ENCODE measurements at regions not wholly inside any gene's neighbourhood (a gene's known extent, or its start where the extent isn't known, plus 50 kb on each side); places are given as distances from the start of the nearest gene placed in this dataset.

GRCh38 chr5:102138243-102138653, 157.8 kb downstream of the SLCO4C1 start (continued):
- TF ChIP-seq GABPB1 (CRISPR knock-in tag; IDR thresholded peaks at IDR 0.05) (no peak), ZNF350 (CRISPR knock-in tag; IDR thresholded peaks at IDR 0.05; ENCODE audit: borderline replicate concordance, low read depth) (no peak), GLMP (CRISPR knock-in tag; IDR thresholded peaks at IDR 0.05; ENCODE audit: borderline replicate concordance) (no peak), ZNF576 (CRISPR knock-in tag; IDR thresholded peaks at IDR 0.05) (no peak), CEBPG (CRISPR knock-in tag; IDR thresholded peaks at IDR 0.05) (peak; percentile 88), ELK4 (CRISPR knock-in tag; IDR thresholded peaks at IDR 0.05; ENCODE audit: borderline replicate concordance) (no peak), RFX5 (IDR thresholded peaks at IDR 0.05; ENCODE audit: low read depth, low read length) (no peak), GTF3A (CRISPR knock-in tag; conservative IDR thresholded peaks at IDR 0.05) (no peak), LCORL (IDR thresholded peaks at IDR 0.05) (0 out of 2 replicates have a peak, but pooled peaks have one; percentile 8), LCORL (CRISPR knock-in tag; IDR thresholded peaks at IDR 0.05) (peak; percentile 46; the same call in 1 of the 2 replicates), TMF1 (CRISPR knock-in tag; IDR thresholded peaks at IDR 0.05; ENCODE audit: low read depth) (no peak), HMGA1 (CRISPR knock-in tag; conservative IDR thresholded peaks at IDR 0.05) (no peak), ZNF232 (CRISPR knock-in tag; IDR thresholded peaks at IDR 0.05; ENCODE audit: borderline replicate concordance) (no peak), PPARG (CRISPR knock-in tag; conservative IDR thresholded peaks at IDR 0.05) (no peak), THAP8 (CRISPR knock-in tag; IDR thresholded peaks at IDR 0.05; ENCODE audit: borderline replicate concordance) (no peak), ZNF589 (CRISPR knock-in tag; conservative IDR thresholded peaks at IDR 0.05) (no peak), ZNF550 (CRISPR knock-in tag; IDR thresholded peaks at IDR 0.05; ENCODE audit: borderline replicate concordance) (no peak), ZNF552 (CRISPR knock-in tag; IDR thresholded peaks at IDR 0.05; ENCODE audit: borderline replicate concordance) (no peak), GATAD2A (CRISPR knock-in tag; IDR thresholded peaks at IDR 0.05) (peak; percentile 85), MAFF (IDR thresholded peaks at IDR 0.05; ENCODE audit: low read depth, low read length) (no peak), KLF12 (CRISPR knock-in tag; IDR thresholded peaks at IDR 0.05; ENCODE audit: borderline replicate concordance) (no peak), BCL3 (CRISPR knock-in tag; IDR thresholded peaks at IDR 0.05) (no peak), ATF6 (CRISPR knock-in tag; conservative IDR thresholded peaks at IDR 0.05) (no peak), NCOA1 (CRISPR knock-in tag; IDR thresholded peaks at IDR 0.05) (no peak)
